AG04450 (cell line): ENCODE measurements at regions not wholly inside any gene's neighbourhood (a gene's known extent, or its start where the extent isn't known, plus 50 kb on each side); places are given as distances from the start of the nearest gene placed in this dataset.
"Not testable (repeated sequence)": the region's sequence is repeated elsewhere in the genome, so short reads cannot be mapped to it uniquely, and the experiment has no call there.

Source experiments
- CTCF ChIA-PET: fragments of 300-600, 350-600 bp; formaldehyde crosslinking; extraction: SDS; loops from one replicate; lab custom pipeline; 2022; ENCODE audit warnings: antibody characterized with exemption, inconsistent platforms; lab: Charles Lee
- POLR2A ChIA-PET: fragments of 350-600 bp; formaldehyde crosslinking; extraction: SDS; loops from one replicate; lab custom pipeline; 2021; ENCODE audit warnings: antibody characterized with exemption, inconsistent platforms; lab: Yijun Ruan, JAX
- DNase-seq: peaks from one replicate; pipeline ENCODE4 v3.0.0-alpha.2; 2011; ENCODE audit warnings: low read depth, low spot score
- H3K27ac ChIP-seq: one replicate; pipeline ENCODE4 v1.5.1; 2012; ENCODE audit warnings: low read depth, low read length, control low read depth
- H3K27me3 ChIP-seq: one replicate; pipeline ENCODE4 v1.6.0; 2012; ENCODE audit warnings: low read length; ENCODE audit not compliant: control insufficient read depth, insufficient read depth
- H3K4me3 ChIP-seq: 2 replicates; pipeline ENCODE4 v1.5.1; 2011; ENCODE audit warnings: mild to moderate bottlenecking, low read depth, low read length, control low read depth
- H3K9me3 ChIP-seq: 2 replicates; pipeline ENCODE4 v1.5.1; 2012; ENCODE audit warnings: low read length; ENCODE audit not compliant: control insufficient read depth, insufficient read depth
- CTCF ChIP-seq: IDR thresholded peaks from 2 replicates; pipeline ENCODE4 v1.5.1; 2011; ENCODE audit warnings: low read depth, low read length, control low read depth, inconsistent platforms

GRCh38 chr12:67890726-67891258 lies 98.5 kb upstream of the IFNG-AS1 start:
- Histone ChIP-seq H3K4me3 (no peak overlapping the region), H3K9me3 (no peaks in the 10 kb centered on the region), H3K27ac (no peak overlapping the region), H3K27me3 (no peaks in the 10 kb centered on the region)
- CTCF ChIA-PET = interaction anchor here (0.7 kb wide), 1 partner anchor 101 kb away, joined by 3 read pairs; no protein-coding TSS in a partner anchor
- TF ChIP-seq CTCF = no peak
- DNase-seq = no peak
- POLR2A ChIA-PET = no interaction called here

GRCh38 chr12:67891596-67891995 lies 97.7 kb upstream of the IFNG-AS1 start:
- ChIA-PET POLR2A (no interaction called here), CTCF (interaction anchor here (1.0 kb wide), 1 partner anchor 50 kb away, joined by 3 read pairs; no protein-coding TSS in a partner anchor)
- no peak for TF ChIP-seq CTCF
- no peak overlapping the region for H3K27ac ChIP-seq
- H3K27me3 ChIP-seq = no peaks in the 10 kb centered on the region
- no peak for DNase-seq
- no peak overlapping the region for H3K4me3 ChIP-seq
- no peaks in the 10 kb centered on the region for H3K9me3 ChIP-seq

DNA sequence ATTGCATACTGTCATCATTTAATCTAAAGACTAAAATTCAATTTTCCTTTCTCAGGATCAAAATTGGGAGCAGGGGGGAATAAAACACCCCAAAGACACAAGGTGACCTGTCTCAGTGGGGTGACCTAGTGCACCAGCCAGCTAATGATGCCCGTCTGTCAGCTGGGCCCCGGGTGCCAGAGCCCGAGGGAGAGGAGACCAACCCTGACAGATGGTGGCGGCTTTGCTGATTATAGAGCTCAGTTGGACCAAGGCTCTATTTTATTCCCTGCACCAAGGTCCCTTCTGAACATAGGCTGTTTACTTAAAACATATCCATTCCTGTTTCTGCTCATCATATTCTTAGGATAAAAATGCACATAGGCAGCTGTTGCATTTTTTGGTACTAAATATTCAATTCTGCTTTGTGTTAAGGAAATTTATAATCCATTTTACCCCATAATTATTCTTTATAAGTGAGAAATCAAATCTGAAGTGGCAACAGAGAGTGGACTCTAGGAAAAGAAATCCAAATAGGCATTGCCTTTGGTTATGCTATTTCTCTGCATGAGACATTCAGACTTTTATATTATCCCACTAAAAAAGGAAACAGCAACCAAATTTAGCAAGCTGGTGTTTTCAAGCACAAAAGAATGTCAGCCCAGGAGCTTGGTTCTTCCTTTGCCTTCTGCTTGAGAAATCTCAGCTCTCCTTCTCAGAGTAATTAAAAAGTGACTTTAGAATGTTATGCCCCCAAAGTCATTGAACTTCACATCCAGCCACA lies 96.8 kb upstream of the IFNG-AS1 start:
- ChIA-PET CTCF (interaction anchor here (1.0 kb wide), 1 partner anchor 49 kb away, joined by 3 read pairs; no protein-coding TSS in a partner anchor), POLR2A (no interaction called here)
- no peak for TF ChIP-seq CTCF
- H3K27me3 ChIP-seq = no peaks in the 10 kb centered on the region
- no peak overlapping the region for H3K27ac ChIP-seq
- DNase-seq = no peak
- H3K9me3 ChIP-seq = no peaks in the 10 kb centered on the region
- H3K4me3 ChIP-seq = no peak overlapping the region

GRCh38 chr12:67893022-67893580 lies 96.1 kb upstream of the IFNG-AS1 start:
- POLR2A ChIA-PET = no interaction called here
- no peak overlapping the region for H3K27ac ChIP-seq
- H3K4me3 ChIP-seq = no peak overlapping the region
- no peak for TF ChIP-seq CTCF
- no peak for DNase-seq
- no peaks in the 10 kb centered on the region for H3K9me3 ChIP-seq
- CTCF ChIA-PET = no interaction called here
- H3K27me3 ChIP-seq = no peaks in the 10 kb centered on the region

- DNase-seq, POLR2A ChIA-PET, H3K9me3 ChIP-seq, CTCF ChIA-PET, H3K27ac ChIP-seq, H3K4me3 ChIP-seq, H3K27me3 ChIP-seq: not testable (repeated sequence)
These were observed 88.8 kb upstream of the IFNG-AS1 start for GRCh38 chr12:67900418-67900817.
